HG02610 (cell line): ENCODE measurements at regions not wholly inside any gene's neighbourhood (a gene's known extent, or its start where the extent isn't known, plus 50 kb on each side); places are given as distances from the start of the nearest gene placed in this dataset.
"Not testable (repeated sequence)": the region's sequence is repeated elsewhere in the genome, so short reads cannot be mapped to it uniquely, and the experiment has no call there.

Experiments
- ATAC-seq: cut with Tn5 transposase; IDR thresholded peaks from one replicate; pipeline ENCODE4 v1.9.1; 2021; ENCODE audit warnings: mild to moderate bottlenecking, moderate library complexity; ENCODE audit not compliant: unreplicated experiment

DNA sequence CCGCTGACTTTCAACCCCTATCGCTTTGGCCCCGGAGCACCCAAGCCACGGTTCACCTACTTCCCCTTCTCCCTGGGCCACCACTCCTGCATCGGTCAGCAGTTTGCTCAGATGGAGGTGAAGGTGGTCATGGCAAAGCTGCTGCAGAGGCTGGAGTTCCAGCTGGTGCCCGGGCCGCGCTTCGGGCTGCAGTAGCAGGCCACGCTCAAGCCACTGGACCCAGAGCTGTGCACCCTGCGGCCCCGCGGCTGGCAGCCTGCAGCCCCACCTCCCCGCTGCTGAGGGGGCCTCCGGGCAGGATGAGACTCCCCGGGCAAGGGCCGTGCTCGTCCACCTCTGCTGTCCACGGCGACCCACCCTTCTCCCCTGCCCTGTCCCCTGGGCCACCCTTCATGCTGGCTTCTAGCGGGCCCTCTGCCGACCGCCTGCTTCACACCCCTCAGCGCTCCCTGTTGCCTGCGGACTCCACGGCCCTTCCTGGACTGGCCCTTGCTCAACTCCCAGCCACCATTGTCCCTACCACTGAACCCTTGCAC, 92.2 kb upstream of the TRABD2B start:
- no peak for ATAC-seq

DNA sequence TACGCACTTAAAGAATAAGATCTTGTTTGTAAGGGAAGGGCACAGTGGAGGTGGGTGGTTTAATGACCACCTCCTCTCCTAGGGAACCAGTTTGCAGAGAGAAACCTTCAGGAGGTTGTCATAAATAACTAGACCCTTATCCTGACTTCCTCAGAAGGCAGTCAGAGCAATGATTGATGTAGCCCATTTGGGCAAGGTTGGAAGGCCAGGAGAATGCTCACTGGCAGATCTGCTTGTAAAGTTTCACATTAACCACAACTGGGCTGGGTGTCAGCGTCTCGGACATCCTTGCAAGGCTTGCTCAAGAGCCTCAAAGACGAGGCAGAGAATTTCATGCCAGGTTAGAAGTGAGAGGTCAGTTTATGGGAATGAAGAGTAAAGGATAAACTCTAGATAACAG, 87.6 kb upstream of the TRABD2B start:
- no peak for ATAC-seq

DNA sequence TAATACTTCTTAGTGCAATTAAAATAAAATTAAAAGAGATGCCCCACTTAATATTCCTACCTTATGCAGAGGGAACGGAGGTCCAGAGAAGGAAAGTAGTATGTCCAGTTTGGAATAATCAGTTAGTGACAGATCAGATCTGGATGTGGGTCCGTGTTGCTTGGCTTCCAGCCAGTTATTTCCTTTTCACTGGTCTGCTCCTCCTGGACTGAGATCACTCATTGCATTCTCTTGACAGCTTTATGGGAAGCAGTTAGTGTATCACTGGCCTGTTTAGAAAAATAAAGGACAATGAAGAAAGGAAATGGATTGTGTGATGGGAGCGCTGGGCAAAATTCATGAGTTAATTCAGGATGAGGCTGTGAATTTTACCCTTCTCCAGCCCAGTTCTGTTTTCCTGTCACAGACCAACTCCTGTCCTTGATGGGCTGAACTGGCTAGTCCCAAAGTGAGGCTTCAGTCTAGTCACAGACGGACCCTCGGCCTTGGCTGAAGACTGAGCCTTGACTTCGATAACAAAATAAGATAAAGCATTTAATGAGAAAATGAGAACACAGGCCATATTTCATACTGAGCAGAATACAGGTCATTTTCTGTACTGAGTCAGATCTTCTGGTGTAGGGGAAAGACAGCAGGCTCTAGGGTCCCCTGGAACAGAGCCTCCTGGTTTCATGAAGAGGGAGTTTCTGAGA, 85.2 kb upstream of the TRABD2B start:
- no peak for ATAC-seq

DNA sequence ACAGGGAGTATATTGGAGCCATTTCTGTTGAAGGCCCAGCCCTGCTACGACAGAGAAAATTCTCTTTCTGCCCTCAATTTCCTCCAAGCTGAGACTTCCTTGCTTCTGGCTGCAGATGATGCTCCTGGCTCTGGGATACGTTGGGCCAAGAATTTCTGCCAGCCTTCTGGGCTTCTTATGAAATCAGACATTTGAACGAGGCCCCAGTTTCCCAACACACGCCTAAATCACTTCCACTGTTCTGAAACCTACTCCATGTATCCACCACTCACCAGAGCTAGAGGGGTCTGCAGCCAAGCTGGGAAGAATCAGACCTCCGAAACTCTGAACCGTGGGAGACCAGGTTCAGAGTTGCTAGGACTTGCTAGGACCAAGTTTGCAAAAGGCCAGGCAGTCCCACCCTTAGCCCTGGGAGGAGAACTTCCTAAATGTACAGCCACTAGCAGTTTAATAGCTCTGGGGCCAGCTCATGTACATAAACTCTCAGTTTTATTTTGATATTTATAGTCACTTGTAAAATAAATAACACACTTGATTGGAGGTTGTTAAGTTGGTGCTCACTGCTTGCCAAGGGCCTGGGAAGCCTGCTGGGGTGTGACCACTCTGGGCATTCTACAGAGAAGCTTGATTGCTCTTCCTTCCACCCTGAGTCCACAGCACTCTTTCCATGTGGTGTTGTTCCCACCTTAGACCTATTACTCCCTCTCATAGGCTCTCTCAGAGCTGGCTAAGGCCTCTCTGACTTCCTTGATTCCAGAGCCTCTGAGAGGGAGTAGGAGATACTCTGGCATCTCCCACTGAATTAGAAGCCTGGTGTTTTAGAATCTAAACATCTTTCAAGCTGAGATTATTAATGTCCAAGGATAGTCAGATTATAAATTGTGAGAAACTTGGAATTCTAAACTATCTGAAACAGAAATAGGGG, 83.4 kb upstream of the TRABD2B start:
- no peak for ATAC-seq

DNA sequence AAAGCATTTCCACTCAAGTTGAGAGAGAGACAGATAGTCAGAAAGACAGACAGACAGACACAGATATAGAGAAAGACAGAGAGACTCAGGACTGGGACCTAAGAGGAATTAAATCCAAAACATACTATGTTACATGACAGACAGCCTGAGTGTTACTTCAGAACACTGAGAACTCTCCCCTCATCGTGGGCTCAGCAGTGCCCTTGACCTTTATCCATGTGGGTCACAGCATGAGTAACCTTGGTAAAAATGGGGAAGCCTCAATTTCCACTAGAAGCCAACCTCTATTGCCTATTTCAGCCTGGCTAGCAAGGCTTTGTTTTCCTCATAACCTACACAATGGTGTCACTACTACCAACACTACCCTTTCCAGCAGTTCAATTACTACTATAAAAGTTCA, 81.9 kb upstream of the TRABD2B start:
- ATAC-seq, result no peak

DNA sequence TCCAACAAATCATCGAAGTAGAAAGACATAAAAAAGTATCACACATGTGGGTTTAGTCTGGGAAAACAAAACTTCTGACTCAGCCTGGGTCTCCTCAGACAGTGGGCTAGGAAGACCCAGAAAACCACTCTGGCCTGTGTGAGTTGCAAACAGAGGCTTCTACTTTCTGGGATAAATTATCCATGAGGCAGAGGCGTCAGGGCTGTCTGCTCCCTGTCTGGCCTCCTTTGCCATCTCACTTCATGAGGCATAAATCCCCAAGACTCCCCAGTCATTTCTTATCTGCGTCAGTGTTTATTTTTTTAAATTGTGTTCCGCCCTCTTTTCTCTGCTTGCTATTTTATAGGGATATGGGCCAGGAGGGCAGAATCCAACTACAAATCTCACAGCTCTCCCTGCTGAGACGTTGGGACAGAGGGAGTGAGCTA, 80.6 kb upstream of the TRABD2B start:
- ATAC-seq, result no peak

DNA sequence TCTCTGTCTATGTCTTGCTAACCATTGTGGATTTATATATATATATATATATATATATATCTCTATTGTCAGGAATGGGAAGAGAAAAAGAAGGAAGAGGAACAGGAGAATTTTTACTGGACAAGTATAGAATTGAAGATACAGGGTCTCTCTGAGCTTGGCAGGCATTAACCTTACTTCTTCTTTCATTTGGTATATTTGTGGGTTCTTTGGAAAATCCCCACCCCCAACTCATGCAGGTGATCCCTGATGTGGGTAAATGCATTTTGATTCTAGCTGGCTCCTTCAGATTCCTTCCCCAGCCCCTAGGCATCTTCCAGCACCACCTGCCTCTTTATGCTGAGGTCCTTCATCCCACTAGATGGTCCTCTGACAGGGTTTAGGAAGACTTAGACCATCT, 78.8 kb upstream of the TRABD2B start:
- no peak for ATAC-seq

DNA sequence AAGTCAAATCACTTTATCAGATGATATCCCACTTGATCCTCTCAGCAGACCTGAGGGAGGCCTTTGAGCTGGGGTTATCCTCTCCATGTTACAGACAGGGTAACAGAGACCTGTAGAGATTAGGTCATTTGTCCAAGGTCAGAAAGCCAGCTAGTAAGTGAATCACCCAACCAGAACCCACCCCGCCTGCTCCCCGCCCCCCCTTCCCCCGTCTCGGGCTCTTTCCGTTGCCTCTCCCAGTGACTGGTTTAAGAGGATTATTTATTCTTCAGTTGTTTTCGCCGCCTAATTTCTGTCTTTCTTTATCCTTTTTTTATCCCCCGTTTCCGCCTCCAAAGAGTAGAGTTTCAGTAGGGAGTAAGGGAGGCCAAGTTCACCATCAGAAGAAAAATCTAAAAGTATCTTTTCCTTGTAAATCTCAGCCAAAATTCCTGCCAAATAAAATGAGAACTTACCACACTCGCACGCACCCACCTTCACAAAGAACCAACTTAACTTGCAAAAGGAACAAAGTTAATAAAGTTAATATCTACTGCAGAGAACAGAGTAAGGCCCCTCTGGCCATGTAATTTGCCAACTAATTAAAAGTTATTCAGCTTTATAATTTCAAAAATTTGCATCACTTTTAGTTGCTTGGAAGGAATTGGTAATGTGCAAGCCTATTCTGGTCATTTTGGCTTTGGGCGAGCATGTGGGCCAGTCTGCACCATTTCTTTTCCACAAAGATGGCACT, 76.8 kb upstream of the TRABD2B start:
- ATAC-seq, result no peak

DNA sequence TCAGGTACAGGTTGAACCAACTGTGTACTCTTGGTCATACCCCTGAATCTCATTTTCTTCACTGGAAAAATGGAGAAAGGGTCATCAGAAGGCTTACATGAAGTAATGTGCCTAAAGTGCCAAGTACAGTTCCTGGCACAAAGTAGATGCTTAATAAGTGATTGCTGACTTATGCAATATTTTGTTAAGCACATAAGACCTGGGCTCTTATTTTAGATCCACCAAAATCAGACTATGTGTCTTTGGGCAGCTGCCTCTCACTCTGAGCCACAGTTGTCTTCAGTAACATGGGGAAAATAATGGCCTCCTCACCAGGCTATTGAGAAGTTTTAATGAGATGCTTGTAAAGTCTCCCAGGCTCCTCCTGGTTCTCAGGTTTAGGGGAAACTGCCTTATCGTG, 74.3 kb upstream of the TRABD2B start:
- no peak for ATAC-seq

DNA sequence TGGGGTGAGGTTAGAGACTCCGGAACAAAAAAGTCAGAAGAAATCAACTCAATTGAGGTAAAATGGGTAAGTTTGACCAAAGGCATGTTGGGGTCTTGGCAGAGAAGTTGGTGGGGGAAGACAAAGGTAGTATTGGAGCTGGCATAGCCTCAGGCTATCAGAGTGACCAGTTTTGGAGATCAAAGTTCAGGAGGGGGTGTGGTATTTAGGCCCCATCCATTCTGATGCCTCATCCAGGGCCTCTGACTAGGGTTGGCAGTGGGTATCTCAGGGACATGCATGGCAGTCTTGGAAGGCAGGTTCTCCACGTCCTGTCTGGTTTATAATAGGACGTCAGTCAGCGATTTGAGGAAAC, 73.2 kb upstream of the TRABD2B start:
- ATAC-seq, result no peak

DNA sequence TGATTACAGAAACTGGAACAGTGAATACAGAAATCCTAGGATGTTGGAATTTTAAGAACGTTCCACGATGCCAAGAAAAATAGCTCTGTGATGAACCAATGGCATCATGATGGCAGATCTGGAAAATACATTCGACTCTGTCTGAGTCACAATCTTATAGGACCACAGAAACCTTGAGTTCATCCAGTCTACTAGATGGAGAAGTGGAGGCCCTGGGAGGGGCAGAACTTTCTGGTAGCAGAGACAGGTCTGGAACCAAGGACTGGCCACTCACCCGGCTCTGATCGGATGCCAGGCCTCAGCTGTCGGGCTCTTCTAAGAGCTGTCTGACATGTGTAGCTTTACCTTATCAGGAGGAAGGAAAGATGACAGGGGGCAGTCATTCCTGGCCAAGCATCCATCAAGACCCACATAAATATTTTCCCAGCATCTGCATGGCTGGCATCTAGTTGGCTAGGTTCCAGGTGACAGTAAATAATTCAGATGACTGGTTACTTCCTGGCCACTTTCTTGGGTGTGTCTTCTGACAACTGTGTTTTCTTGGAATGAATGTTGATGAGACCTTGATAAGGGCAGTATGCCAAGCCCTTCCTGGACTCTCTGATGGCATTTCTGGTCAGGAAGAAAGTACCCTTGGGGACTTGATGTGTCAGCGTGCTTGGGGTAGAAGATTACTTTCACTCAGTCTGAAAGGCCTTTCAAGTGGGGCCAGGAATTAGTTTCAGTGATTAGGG, 72.6 kb upstream of the TRABD2B start:
- ATAC-seq, result no peak

DNA sequence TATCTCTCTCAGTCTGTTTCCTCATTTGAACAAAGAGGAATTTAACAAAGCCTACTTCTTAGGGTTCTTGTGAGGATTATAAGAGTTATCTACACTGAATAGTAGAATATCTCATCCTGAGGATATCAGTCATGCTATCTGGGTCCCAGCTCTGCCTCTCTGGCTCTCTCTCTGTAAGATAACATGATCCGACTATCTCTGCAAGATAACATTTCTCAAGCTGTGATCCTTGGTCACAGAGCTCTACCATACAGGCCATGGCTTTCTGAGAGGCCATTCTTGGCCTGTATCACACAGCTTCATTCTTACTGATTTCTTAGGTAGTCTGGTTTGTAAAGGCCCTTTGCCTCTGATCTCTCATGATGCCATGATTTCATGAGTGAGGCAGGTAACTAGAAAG, 71.0 kb upstream of the TRABD2B start:
- no peak for ATAC-seq

DNA sequence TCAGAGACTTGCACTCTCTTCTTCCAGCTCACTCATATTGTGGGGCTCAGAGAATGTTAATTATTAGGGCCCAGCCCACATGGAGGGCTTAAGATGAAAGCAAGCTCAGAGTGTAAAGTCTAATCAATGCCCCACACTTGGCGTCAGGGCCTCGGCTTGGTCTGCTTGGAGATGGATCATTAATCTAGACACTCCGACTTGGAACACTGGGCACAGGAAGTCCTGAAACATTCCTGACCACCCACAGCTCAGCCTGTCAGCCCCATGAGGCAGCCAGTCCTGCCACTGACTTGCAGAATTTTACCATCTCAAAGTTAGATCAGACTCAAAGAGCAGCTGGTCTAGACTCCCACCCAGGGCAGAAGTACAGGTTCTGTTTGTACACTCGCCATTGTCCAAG, 69.8 kb upstream of the TRABD2B start:
- no peak for ATAC-seq

DNA sequence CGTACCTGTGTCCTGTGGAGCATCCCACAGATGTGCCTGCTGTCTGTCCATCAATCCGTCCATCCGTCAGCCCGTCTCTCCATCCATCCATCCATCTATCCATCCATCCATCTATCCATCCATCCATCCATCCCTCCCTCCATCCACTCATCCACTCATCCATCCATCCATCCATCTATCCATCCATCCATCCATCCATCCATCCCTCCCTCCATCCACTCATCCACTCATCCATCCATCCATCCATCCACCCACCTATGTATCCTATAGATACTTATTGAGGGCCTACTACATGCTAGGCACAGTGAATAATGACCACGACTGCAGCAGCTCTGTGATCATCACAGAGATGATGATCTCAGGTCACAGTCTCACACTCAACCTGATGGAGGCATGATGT, 67.5 kb upstream of the TRABD2B start:
- not testable (repeated sequence) for ATAC-seq

DNA sequence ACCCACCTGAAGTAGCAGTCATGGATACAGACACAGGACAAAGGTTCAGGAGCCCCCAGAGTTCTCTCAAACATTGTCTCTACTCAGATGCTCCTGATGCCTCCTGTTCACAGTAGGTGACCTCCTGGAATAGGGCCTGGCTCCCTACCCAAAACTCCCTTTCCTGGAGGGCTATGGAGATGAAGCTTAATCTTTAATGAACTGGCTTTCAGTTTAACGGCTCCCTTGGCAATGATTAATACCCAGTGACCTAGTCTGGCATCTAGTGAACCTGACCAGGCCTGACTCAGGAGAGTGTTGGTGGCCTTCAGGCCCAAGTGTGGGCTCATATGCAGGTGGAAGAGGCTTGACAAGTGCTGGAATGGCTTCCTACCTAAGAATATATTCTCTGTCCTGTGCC, 65.2 kb upstream of the TRABD2B start:
- no peak for ATAC-seq

DNA sequence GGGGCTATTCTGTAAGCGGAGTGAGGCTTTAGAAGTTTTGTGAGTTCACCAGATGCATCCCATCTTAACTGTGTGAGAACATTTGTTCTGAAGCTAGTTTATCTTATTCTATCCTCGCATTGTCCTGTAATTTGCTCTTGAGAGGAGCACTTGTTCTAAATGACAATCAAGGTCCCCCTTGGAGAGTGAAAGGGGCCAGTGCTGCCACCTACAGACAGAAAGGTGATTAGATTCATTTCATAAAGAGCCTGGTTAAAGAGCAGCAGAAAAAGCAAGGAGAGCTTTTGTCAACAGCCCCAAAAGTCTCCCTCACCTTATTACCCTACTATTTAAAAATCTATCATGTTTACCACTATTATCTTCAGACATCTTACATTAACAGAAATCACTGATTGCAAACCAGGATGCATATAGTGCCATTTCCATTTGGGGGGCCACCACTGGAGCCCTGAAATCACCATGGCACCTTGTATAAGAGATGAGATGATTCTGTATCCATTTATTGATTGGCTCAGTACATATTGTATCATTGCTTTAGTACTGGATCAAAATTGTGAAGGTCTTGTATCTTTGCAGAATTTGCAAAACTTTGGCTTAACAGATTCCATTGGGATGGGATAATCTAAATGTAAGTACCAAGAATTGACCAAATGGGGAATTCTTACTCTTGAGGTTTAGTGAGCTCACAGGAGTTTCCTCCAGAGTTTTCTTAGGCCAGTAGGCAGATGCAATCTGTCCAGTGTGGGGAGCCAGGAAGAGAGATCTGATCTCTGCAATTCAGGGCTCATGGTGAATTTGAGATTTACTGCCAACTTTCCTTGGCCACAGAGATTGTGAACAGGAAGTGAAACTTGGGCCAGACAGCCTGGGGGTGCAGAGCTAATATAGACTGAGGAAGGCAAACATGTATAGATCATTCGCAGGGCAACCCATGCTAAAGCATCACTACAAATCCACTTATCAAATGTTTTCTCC, 64.3 kb upstream of the TRABD2B start:
- ATAC-seq, result peak; percentile 50

DNA sequence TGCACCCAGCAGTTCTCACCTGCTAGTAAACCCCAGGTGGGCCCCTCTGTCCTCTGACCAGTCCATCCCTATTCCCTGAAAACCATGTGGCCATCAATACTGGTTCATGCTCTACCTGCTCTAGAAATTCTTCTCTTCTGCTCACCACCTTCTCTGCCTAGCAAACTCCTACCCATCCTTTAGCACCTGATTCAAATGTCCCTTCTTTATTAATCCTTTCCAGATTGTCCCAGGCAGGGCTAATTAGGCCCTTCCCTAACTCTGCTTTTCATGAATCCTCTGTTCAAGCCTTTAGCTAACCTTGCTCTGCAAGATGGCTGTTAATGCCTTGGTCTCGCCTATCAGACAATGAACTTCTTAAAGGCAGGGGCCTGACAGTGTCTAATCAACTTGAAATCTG, 62.1 kb upstream of the TRABD2B start:
- no peak for ATAC-seq

DNA sequence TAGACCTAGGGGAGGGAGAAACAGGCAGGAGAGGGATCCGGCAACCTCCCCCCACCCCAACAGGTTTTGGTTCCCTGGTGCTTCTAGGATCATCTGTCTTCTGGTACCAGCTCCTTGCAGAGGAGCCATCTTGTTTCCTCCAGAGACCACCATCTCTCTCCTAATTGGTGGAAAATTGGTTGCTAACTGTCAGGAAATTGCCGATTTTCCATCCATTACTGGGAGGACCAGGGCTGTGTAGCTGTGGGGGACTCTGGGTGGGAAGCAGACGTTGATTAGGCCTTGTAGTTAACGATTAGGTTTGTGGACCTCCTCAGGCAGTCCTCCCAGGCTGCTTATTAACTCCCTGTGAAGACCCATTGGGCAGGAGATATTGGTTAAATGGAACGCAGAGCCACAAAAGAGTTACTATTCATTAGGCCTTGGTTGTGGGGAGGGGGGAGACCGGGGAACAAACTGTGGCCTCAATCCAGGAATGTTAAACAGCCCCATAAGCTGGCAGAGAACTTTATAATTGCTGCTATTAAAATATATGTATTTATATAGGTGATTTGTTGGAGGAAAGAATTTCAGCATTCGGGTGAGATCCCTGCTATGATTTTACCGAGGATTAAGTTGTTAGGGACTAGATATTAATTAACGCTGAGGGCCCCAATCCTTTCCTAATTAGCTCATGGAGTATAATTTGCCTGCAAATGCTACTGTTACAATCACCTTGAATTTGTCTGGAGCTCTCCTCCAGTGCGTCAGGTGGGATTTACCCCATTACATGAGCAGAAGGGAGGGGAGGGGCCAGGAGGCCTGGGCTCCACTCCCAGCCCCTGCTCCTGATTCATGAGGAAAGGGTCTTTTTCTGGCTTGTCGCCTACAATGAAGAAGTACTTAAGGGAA, 61.2 kb upstream of the TRABD2B start:
- no peak for ATAC-seq

DNA sequence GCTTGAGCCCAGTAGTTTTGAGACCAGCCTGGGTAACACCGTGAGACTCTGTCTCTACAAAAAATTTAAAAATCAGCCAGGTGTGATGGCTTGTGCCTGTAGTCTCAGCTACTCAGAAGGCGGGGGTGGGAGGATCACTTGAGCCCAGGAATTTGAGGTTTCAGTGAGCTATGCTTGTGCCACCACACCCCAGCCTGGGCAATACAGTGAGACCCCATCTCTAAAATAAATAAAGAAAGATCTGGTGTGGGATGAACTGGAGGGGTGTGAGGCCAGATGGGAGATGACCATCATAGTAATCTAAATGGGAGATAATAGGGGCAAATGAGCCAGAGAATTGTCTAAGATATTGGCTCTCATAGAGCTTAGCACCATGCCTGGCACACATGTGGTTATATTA, 60.1 kb upstream of the TRABD2B start:
- ATAC-seq, result no peak
